SHP77 (cell line): ENCODE measurements at regions not wholly inside any gene's neighbourhood (a gene's known extent, or its start where the extent isn't known, plus 50 kb on each side); places are given as distances from the start of the nearest gene placed in this dataset.
"Not testable (repeated sequence)": the region's sequence is repeated elsewhere in the genome, so short reads cannot be mapped to it uniquely, and the experiment has no call there.

Source experiments
- DNase-seq, 2 experiments: peaks; one replicate each; lab custom pipeline; 2025; lab: John Stamatoyannopoulos, UW

GRCh38 chr5:7299731-7300130 is 96.2 kb upstream of the ADCY2 start:
- DNase-seq = not testable (repeated sequence)

- DNase-seq = not testable (repeated sequence)
Observed at GRCh38 chr5:7305000-7305674, 90.8 kb upstream of the ADCY2 start.

GRCh38 chr5:7306556-7306955 is 89.4 kb upstream of the ADCY2 start:
- not testable (repeated sequence) for DNase-seq

GRCh38 chr5:7307709-7308108 is 88.2 kb upstream of the ADCY2 start:
- not testable (repeated sequence) for DNase-seq

GRCh38 chr5:7309715-7310114 is 86.2 kb upstream of the ADCY2 start:
- DNase-seq = not testable (repeated sequence)

GRCh38 chr5:7310656-7311055 is 85.3 kb upstream of the ADCY2 start:
- not testable (repeated sequence) for DNase-seq

GRCh38 chr5:7315118-7315517 is 80.8 kb upstream of the ADCY2 start:
- DNase-seq = no peak

- DNase-seq = no peak
Observed at GRCh38 chr5:7317751-7318150, 78.2 kb upstream of the ADCY2 start.

- DNase-seq = no peak
Observed at GRCh38 chr5:7320701-7321301, 75.1 kb upstream of the ADCY2 start.

GRCh38 chr5:7321724-7322123 is 74.2 kb upstream of the ADCY2 start:
- DNase-seq = no peak

- no peak for DNase-seq
Observed at GRCh38 chr5:7324919-7325318, 71.0 kb upstream of the ADCY2 start.

- no peak for DNase-seq
Observed at GRCh38 chr5:7325975-7326913, 69.7 kb upstream of the ADCY2 start.

GRCh38 chr5:7329141-7329540 is 66.8 kb upstream of the ADCY2 start:
- no peak for DNase-seq

GRCh38 chr5:7329712-7330111 is 66.2 kb upstream of the ADCY2 start:
- DNase-seq = no peak

GRCh38 chr5:7330256-7330655 is 65.7 kb upstream of the ADCY2 start:
- no peak for DNase-seq

- DNase-seq = no peak
Observed at GRCh38 chr5:7331131-7331530, 64.8 kb upstream of the ADCY2 start.
